Erythroblast (primary cell): ENCODE measurements at regions not wholly inside any gene's neighbourhood (a gene's known extent, or its start where the extent isn't known, plus 50 kb on each side); places are given as distances from the start of the nearest gene placed in this dataset.

Experiments used
- GATA1 ChIP-seq: IDR thresholded peaks from 2 replicates; pipeline ENCODE4 v1.6.1; 2011; ENCODE audit warnings: low read depth, mild to moderate bottlenecking, control low read depth, low read length, moderate library complexity
- POLR2A ChIP-seq: IDR thresholded peaks from 2 replicates; pipeline ENCODE4 v1.6.1; 2011; ENCODE audit warnings: mild to moderate bottlenecking, low read length

DNA sequence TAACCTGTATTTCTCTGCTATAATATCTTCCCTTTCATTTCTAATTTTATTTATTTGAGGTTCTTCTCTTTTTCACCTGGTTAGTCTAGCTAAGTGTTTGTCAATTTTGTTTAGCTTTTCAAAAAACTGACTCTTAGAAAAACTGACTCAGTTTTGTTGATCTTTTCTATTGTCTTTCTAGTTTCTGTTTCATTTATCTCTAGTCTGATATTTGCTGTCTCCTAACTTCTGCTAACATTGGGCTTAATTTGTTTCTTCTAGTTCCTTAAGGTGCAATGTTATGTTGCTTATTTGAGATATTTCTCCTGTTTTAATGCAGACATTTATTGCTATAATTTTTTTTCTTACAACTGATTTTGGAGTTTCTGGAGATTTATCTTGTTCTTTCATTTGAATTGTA, 1011.0 kb downstream of the EPHA7 start:
- TF ChIP-seq POLR2A: no peak
- no peak for TF ChIP-seq GATA1
